ENCODE measurements at regions not wholly inside any gene's neighbourhood (a gene's known extent, or its start where the extent isn't known, plus 50 kb on each side); places are given as distances from the start of the nearest gene placed in this dataset.
A peak's percentile ranks its signal among the peaks of the same experiment; 100 is the strongest.

DNA sequence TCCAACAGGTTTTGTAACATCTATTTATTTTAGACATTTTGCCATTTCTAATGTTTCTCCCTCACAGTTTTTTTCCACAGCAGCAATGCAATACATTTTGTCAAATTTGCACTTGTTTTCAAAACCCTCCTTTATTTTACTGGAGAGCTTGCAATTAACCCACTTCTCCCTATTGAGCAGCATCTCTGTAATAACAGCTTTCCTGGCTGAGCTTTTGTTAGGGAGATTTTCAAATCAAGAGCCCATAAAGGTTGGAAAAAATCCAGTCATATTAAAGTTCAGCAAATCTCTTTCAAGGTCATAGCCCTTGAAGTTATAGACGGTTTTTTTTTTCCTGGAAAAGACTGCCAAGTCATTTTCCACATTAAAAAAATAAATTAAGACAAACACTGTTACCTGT is 450.6 kb upstream of the TENM3 start:
- H2BK120ac ChIP-seq (ENCODE audit: low read depth, low read length) = no peak overlapping the region
- no peak overlapping the region for H3K4me3 ChIP-seq (ENCODE audit: low read length in 2 of 2)
- no peak overlapping the region for H3K27ac ChIP-seq (replicated peaks; ENCODE audit: low read length)
- H3K4ac ChIP-seq (ENCODE audit: low read length) = no peak overlapping the region
- WGBS, 2 donors (ENCODE audit: extremely low coverage in 2 of 2, insufficient read length in 2 of 2, insufficient replicate concordance in 1 of 2) = no CpG with 5 or more reads among the region's 1 CpG
- no peak overlapping the region for H4K8ac ChIP-seq (ENCODE audit: low read depth, low read length)
- H3K18ac ChIP-seq (ENCODE audit: low read length) = no peak overlapping the region
- no peak overlapping the region for H2BK12ac ChIP-seq (ENCODE audit: low read length)
- H3K9ac ChIP-seq (ENCODE audit: low read depth, low read length, poor library complexity) = no peak overlapping the region
- no peak overlapping the region for H4K91ac ChIP-seq (ENCODE audit: low read depth, low read length, poor library complexity)
- H3K4me1 ChIP-seq (ENCODE audit: control insufficient read depth in 2 of 2, insufficient read depth in 1 of 2, low read depth in 1 of 2, low read length in 2 of 2) = peaks cover 5 to 8% of the 10 kb centered on the region in 2 donors
- H3K36me3 ChIP-seq (replicated peaks in 1 of 2; ENCODE audit: control insufficient read depth in 2 of 2, insufficient read depth in 2 of 2, low read length in 2 of 2) = no peaks in the 10 kb centered on the region
- no peak overlapping the region for H2BK5ac ChIP-seq (ENCODE audit: low read length)
- H3K9me3 ChIP-seq (replicated peaks in 1 of 2; ENCODE audit: control insufficient read depth in 2 of 2, insufficient read depth in 1 of 2, low read depth in 1 of 2, low read length in 2 of 2) = peaks cover 2 to 8% of the 10 kb centered on the region in 2 donors
- H2AFZ ChIP-seq (ENCODE audit: low read length) = peak overlapping the region; percentile 79
- H2BK15ac ChIP-seq (ENCODE audit: low read length) = no peak overlapping the region
- H3K23ac ChIP-seq (ENCODE audit: low read depth, low read length, poor library complexity) = no peak overlapping the region
- no peak for DNase-seq (ENCODE audit: low spot score)
- no peaks in the 10 kb centered on the region for H3K27me3 ChIP-seq (ENCODE audit: control insufficient read depth in 3 of 3, insufficient read depth in 3 of 3, low read depth in 1 of 3, low read length in 3 of 3)
- H3K14ac ChIP-seq (ENCODE audit: low read length) = no peak overlapping the region
- no peak overlapping the region for H2AK5ac ChIP-seq (ENCODE audit: low read depth, low read length)
- H3K4me2 ChIP-seq (ENCODE audit: insufficient read depth, low read length, poor library complexity, severe bottlenecking) = no peak overlapping the region
- no peaks in the 10 kb centered on the region for H3K79me1 ChIP-seq (ENCODE audit: low read depth, low read length)

DNA sequence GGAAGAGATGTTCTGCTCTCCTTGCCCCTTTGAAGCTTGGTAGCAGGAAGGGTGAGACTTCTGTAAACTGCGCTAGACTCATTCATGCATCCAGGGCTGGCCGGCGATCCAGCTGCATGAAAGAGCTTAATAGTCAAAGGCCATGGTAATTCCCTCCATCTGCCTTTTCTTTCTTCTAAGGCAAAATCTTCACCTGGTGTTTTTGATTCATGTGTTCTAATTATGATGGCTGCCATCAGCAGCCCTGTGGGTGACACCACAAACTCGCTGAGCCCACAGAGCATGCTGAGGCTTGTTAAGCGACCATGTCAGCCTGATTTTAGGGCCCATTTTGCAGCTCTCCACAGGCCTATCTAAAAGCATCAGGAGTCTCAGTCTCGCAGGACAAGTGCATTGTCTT is 450.1 kb upstream of the TENM3 start:
- Histone ChIP-seq H2BK15ac (ENCODE audit: low read length) (no peak overlapping the region), H3K4ac (ENCODE audit: low read length) (no peak overlapping the region), H3K36me3 (replicated peaks in 1 of 2; ENCODE audit: control insufficient read depth in 2 of 2, insufficient read depth in 2 of 2, low read length in 2 of 2) (no peaks in the 10 kb centered on the region), H3K27me3 (ENCODE audit: control insufficient read depth in 3 of 3, insufficient read depth in 3 of 3, low read depth in 1 of 3, low read length in 3 of 3) (no peaks in the 10 kb centered on the region), H3K18ac (ENCODE audit: low read length) (no peak overlapping the region), H3K23ac (ENCODE audit: low read depth, low read length, poor library complexity) (no peak overlapping the region), H2AK5ac (ENCODE audit: low read depth, low read length) (no peak overlapping the region), H3K9ac (ENCODE audit: low read depth, low read length, poor library complexity) (no peak overlapping the region), H3K4me1 (ENCODE audit: control insufficient read depth in 2 of 2, insufficient read depth in 1 of 2, low read depth in 1 of 2, low read length in 2 of 2) (peaks cover 5 to 8% of the 10 kb centered on the region in 2 donors), H3K79me1 (ENCODE audit: low read depth, low read length) (no peaks in the 10 kb centered on the region), H4K91ac (ENCODE audit: low read depth, low read length, poor library complexity) (no peak overlapping the region), H3K14ac (ENCODE audit: low read length) (no peak overlapping the region), H2AFZ (ENCODE audit: low read length) (peak overlapping the region; percentile 79), H2BK12ac (ENCODE audit: low read length) (no peak overlapping the region), H3K4me3 (ENCODE audit: low read length in 2 of 2) (no peak overlapping the region), H3K27ac (replicated peaks; ENCODE audit: low read length) (no peak overlapping the region), H2BK5ac (ENCODE audit: low read length) (no peak overlapping the region), H3K4me2 (ENCODE audit: insufficient read depth, low read length, poor library complexity, severe bottlenecking) (no peak overlapping the region), H2BK120ac (ENCODE audit: low read depth, low read length) (no peak overlapping the region), H3K9me3 (replicated peaks in 1 of 2; ENCODE audit: control insufficient read depth in 2 of 2, insufficient read depth in 1 of 2, low read depth in 1 of 2, low read length in 2 of 2) (peaks cover 2 to 8% of the 10 kb centered on the region in 2 donors), H4K8ac (ENCODE audit: low read depth, low read length) (no peak overlapping the region)
- no CpG with 5 or more reads among the region's 6 CpGs for WGBS, 2 donors (ENCODE audit: extremely low coverage in 2 of 2, insufficient read length in 2 of 2, insufficient replicate concordance in 1 of 2)
- DNase-seq (ENCODE audit: low spot score) = no peak

DNA sequence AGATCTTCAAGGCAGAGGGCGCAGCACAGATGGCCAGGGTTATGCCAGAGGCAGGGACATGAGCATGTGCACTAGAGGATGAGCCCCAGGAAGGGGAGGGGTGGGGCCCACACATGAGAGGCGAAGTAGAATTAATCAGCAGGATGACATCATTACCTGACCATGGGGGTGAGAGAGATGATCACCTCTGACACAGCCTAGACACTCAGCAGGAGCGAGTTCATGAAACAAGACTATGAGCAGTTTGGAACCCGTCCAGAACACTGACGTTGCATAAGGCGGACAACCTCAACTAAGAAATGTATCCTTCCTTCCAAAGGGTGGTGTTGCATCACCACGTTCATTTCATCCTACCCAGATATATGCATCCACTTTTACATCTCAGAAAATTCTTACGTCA is 446.7 kb upstream of the TENM3 start:
- no peak overlapping the region for H3K4me2 ChIP-seq (ENCODE audit: insufficient read depth, low read length, poor library complexity, severe bottlenecking)
- peaks cover 2 to 8% of the 10 kb centered on the region in 2 donors for H3K9me3 ChIP-seq (replicated peaks in 1 of 2; ENCODE audit: control insufficient read depth in 2 of 2, insufficient read depth in 1 of 2, low read depth in 1 of 2, low read length in 2 of 2)
- H3K9ac ChIP-seq (ENCODE audit: low read depth, low read length, poor library complexity) = peak overlapping the region; percentile 32
- H2BK5ac ChIP-seq (ENCODE audit: low read length) = no peak overlapping the region
- no peak overlapping the region for H3K27ac ChIP-seq (replicated peaks; ENCODE audit: low read length)
- peak overlapping the region; percentile 29 for H3K23ac ChIP-seq (ENCODE audit: low read depth, low read length, poor library complexity)
- H2BK15ac ChIP-seq (ENCODE audit: low read length) = no peak overlapping the region
- no peak overlapping the region for H2AFZ ChIP-seq (ENCODE audit: low read length)
- no peak overlapping the region for H4K8ac ChIP-seq (ENCODE audit: low read depth, low read length)
- peak overlapping the region; percentile 26 for H2AK5ac ChIP-seq (ENCODE audit: low read depth, low read length)
- H3K18ac ChIP-seq (ENCODE audit: low read length) = peak overlapping the region; percentile 45
- H3K27me3 ChIP-seq (ENCODE audit: control insufficient read depth in 3 of 3, insufficient read depth in 3 of 3, low read depth in 1 of 3, low read length in 3 of 3) = no peaks in the 10 kb centered on the region
- H3K79me1 ChIP-seq (ENCODE audit: low read depth, low read length) = no peaks in the 10 kb centered on the region
- H3K4me3 ChIP-seq (ENCODE audit: low read length in 2 of 2) = no peak overlapping the region
- no CpG with 5 or more reads among the region's 8 CpGs for WGBS, 2 donors (ENCODE audit: extremely low coverage in 2 of 2, insufficient read length in 2 of 2, insufficient replicate concordance in 1 of 2)
- no peaks in the 10 kb centered on the region for H3K36me3 ChIP-seq (replicated peaks in 1 of 2; ENCODE audit: control insufficient read depth in 2 of 2, insufficient read depth in 2 of 2, low read length in 2 of 2)
- no peak overlapping the region for H2BK12ac ChIP-seq (ENCODE audit: low read length)
- no peak overlapping the region for H3K4ac ChIP-seq (ENCODE audit: low read length)
- peaks cover 5 to 8% of the 10 kb centered on the region in 2 donors for H3K4me1 ChIP-seq (ENCODE audit: control insufficient read depth in 2 of 2, insufficient read depth in 1 of 2, low read depth in 1 of 2, low read length in 2 of 2)
- no peak overlapping the region for H4K91ac ChIP-seq (ENCODE audit: low read depth, low read length, poor library complexity)
- DNase-seq (ENCODE audit: low spot score) = no peak
- no peak overlapping the region for H3K14ac ChIP-seq (ENCODE audit: low read length)
- H2BK120ac ChIP-seq (ENCODE audit: low read depth, low read length) = no peak overlapping the region

DNA sequence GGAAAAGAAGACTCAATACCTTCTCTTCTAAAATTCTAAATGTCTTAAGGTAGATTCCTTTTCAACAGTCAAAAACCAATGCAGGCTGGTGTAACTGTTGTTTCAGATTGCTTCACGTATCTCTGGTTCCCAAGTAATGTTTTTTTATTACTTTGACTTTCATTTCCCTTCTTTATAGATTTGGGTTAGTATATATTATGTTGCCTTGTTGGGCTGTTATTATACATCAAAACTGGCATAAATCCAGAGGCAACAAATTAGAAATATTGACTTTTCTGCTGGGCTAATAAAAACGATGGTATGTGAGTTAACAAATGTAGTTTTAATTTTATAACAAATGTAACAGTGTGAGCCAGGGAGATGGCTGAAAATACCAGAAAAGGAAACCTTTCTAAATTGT is 444.7 kb upstream of the TENM3 start:
- no peak overlapping the region for H2AK5ac ChIP-seq (ENCODE audit: low read depth, low read length)
- H2AFZ ChIP-seq (ENCODE audit: low read length) = no peak overlapping the region
- WGBS, 2 donors (ENCODE audit: extremely low coverage in 2 of 2, insufficient read length in 2 of 2, insufficient replicate concordance in 1 of 2) = no CpG with 5 or more reads among the region's 2 CpGs
- H3K4me1 ChIP-seq (ENCODE audit: control insufficient read depth in 2 of 2, insufficient read depth in 1 of 2, low read depth in 1 of 2, low read length in 2 of 2) = peaks cover 0 to 2% of the 10 kb centered on the region in 2 donors
- H3K4me3 ChIP-seq (ENCODE audit: low read length in 2 of 2) = no peak overlapping the region
- no peak overlapping the region for H3K18ac ChIP-seq (ENCODE audit: low read length)
- no peaks in the 10 kb centered on the region for H3K36me3 ChIP-seq (replicated peaks in 1 of 2; ENCODE audit: control insufficient read depth in 2 of 2, insufficient read depth in 2 of 2, low read length in 2 of 2)
- H2BK120ac ChIP-seq (ENCODE audit: low read depth, low read length) = no peak overlapping the region
- H2BK15ac ChIP-seq (ENCODE audit: low read length) = no peak overlapping the region
- H4K8ac ChIP-seq (ENCODE audit: low read depth, low read length) = no peak overlapping the region
- no peak overlapping the region for H3K4me2 ChIP-seq (ENCODE audit: insufficient read depth, low read length, poor library complexity, severe bottlenecking)
- no peak overlapping the region for H2BK12ac ChIP-seq (ENCODE audit: low read length)
- H3K23ac ChIP-seq (ENCODE audit: low read depth, low read length, poor library complexity) = no peak overlapping the region
- H3K27me3 ChIP-seq (ENCODE audit: control insufficient read depth in 3 of 3, insufficient read depth in 3 of 3, low read depth in 1 of 3, low read length in 3 of 3) = no peaks in the 10 kb centered on the region
- H3K14ac ChIP-seq (ENCODE audit: low read length) = no peak overlapping the region
- DNase-seq (ENCODE audit: low spot score) = no peak
- H2BK5ac ChIP-seq (ENCODE audit: low read length) = no peak overlapping the region
- H3K27ac ChIP-seq (replicated peaks; ENCODE audit: low read length) = no peak overlapping the region
- no peak overlapping the region for H3K4ac ChIP-seq (ENCODE audit: low read length)
- no peaks in the 10 kb centered on the region for H3K79me1 ChIP-seq (ENCODE audit: low read depth, low read length)
- H3K9me3 ChIP-seq (replicated peaks in 1 of 2; ENCODE audit: control insufficient read depth in 2 of 2, insufficient read depth in 1 of 2, low read depth in 1 of 2, low read length in 2 of 2) = peaks cover 2 to 8% of the 10 kb centered on the region in 2 donors
- H4K91ac ChIP-seq (ENCODE audit: low read depth, low read length, poor library complexity) = no peak overlapping the region
- H3K9ac ChIP-seq (ENCODE audit: low read depth, low read length, poor library complexity) = no peak overlapping the region

Measured in neuronal stem cell (in vitro differentiated cells).